Neutrophil (primary cell): ENCODE measurements at regions not wholly inside any gene's neighbourhood (a gene's known extent, or its start where the extent isn't known, plus 50 kb on each side); places are given as distances from the start of the nearest gene placed in this dataset.

Experiments
- H3K27ac ChIP-seq: fragments of 200-600 bp; sonication (generic); 2 replicates; pipeline ENCODE4 v1.5.1; 2016; ENCODE audit warnings: mild to moderate bottlenecking, moderate library complexity
- H3K27me3 ChIP-seq: fragments of 200-600 bp; sonication (generic); 2 replicates; pipeline ENCODE4 v1.6.0; 2016; ENCODE audit warnings: mild to moderate bottlenecking
- H3K36me3 ChIP-seq: fragments of 200-600 bp; sonication (generic); 2 replicates; pipeline ENCODE4 v1.5.1; 2017
- H3K4me1 ChIP-seq, 2 experiments: fragments of 200-600 bp in 1 of 2; sonication (generic) in 1 of 2; 1 replicate in 1 of 2; 2 replicates in 1 of 2; pipeline versions ENCODE4 v1.5.1 to v1.6.1; 2013 to 2016; ENCODE audit warnings: low read depth in 1 of 2, low read length in 1 of 2, mild to moderate bottlenecking in 1 of 2, moderate library complexity in 1 of 2; ENCODE audit not compliant: control insufficient read depth in 1 of 2, insufficient read depth in 1 of 2
- H3K4me3 ChIP-seq, 2 experiments: fragments of 200-600 bp in 1 of 2; sonication (generic) in 1 of 2; 1 replicate in 1 of 2; 2 replicates in 1 of 2; pipeline ENCODE4 v1.5.1; 2013 to 2016; ENCODE audit warnings: low read depth in 1 of 2, low read length in 1 of 2, mild to moderate bottlenecking in 1 of 2, moderate library complexity in 1 of 2
- H3K9me3 ChIP-seq: fragments of 200-600 bp; sonication (generic); 2 replicates; pipeline ENCODE4 v1.5.1; 2016
- TF ChIP-seq, protein P1 (sequence below): fragments of 200-600 bp; sonication (generic); IDR thresholded peaks from 2 replicates; pipeline ENCODE4 v1.5.1; 2016; ENCODE audit warnings: antibody characterized with exemption

DNA sequence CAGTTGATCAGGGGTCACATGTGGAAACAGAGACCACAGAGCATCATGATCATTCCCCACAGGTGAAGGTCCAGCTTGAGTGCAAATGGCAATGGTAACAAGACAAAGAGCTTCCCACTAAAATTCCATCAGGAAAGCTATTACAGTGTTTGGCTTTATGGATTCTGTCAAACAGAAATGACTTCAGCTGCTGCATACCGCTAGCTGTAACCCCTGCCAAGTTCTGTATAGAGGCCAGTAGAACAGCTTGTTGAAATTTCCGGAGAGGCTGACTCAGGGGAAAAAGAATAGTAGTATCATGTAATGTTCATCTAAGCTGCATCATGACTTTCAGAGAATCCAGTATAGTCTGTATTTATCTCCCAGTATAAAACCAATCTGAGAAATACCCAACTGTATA, 1704.7 kb downstream of the SLITRK5 start:
- Histone ChIP-seq H3K27me3 (no peaks in the 10 kb centered on the region), H3K36me3 (no peaks in the 10 kb centered on the region), H3K4me1 (no peaks in the 10 kb centered on the region), H3K27ac (no peak overlapping the region), H3K9me3 (no peaks in the 10 kb centered on the region), H3K4me3 (no peak overlapping the region)
- TF ChIP-seq, protein P1, sequence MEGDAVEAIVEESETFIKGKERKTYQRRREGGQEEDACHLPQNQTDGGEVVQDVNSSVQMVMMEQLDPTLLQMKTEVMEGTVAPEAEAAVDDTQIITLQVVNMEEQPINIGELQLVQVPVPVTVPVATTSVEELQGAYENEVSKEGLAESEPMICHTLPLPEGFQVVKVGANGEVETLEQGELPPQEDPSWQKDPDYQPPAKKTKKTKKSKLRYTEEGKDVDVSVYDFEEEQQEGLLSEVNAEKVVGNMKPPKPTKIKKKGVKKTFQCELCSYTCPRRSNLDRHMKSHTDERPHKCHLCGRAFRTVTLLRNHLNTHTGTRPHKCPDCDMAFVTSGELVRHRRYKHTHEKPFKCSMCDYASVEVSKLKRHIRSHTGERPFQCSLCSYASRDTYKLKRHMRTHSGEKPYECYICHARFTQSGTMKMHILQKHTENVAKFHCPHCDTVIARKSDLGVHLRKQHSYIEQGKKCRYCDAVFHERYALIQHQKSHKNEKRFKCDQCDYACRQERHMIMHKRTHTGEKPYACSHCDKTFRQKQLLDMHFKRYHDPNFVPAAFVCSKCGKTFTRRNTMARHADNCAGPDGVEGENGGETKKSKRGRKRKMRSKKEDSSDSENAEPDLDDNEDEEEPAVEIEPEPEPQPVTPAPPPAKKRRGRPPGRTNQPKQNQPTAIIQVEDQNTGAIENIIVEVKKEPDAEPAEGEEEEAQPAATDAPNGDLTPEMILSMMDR = no peak

DNA sequence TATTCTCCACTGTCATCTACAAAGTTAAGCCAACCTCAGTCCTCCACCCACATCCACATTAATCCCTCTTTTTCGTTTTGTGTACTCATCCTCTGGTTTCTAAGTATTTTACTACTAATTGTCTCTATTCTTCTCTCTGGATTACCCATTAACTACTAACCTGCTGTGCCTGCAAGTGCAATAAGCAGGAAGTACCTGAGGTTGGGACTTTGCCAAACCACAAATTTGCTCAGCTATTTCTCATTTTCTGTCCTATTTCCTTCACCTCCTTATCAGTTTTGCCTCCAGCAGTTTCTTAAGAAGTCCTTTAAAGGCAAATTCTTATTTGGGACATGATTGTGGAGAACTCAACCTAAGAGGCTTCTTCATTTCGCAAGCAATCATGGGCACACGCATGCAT, 1708.9 kb downstream of the SLITRK5 start:
- TF ChIP-seq, protein P1 = no peak

DNA sequence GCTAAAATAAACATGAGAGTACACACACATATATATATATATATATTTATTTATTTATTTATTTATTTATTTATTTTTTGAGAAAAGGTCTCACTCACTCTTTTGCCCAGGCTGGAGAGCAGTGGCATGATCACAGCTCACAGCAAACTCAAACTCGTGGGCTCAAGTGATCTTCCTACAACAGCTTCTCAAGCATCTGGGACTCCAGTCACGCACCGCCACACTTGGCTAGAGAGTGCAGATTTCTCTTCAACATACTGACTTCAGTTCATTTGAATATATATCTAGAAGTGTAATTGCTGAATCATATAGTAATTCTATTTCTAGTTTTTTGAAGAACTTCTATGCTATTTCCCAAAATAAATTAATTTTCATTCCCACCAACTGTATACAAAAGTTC, 1711.8 kb downstream of the SLITRK5 start:
- TF ChIP-seq, protein P1 = no peak
- H3K9me3 ChIP-seq = no peaks in the 10 kb centered on the region
- H3K36me3 ChIP-seq = no peaks in the 10 kb centered on the region
- H3K4me1 ChIP-seq = no peaks in the 10 kb centered on the region
- no peak overlapping the region for H3K27ac ChIP-seq
- no peaks in the 10 kb centered on the region for H3K27me3 ChIP-seq
- no peak overlapping the region for H3K4me3 ChIP-seq

More for the DNA sequence above, 1708.9 kb downstream of the SLITRK5 start:
- no peaks in the 10 kb centered on the region for H3K4me1 ChIP-seq
- H3K9me3 ChIP-seq = no peaks in the 10 kb centered on the region
- H3K27me3 ChIP-seq = no peaks in the 10 kb centered on the region
- no peak overlapping the region for H3K4me3 ChIP-seq
- no peaks in the 10 kb centered on the region for H3K36me3 ChIP-seq
- no peak overlapping the region for H3K27ac ChIP-seq

DNA sequence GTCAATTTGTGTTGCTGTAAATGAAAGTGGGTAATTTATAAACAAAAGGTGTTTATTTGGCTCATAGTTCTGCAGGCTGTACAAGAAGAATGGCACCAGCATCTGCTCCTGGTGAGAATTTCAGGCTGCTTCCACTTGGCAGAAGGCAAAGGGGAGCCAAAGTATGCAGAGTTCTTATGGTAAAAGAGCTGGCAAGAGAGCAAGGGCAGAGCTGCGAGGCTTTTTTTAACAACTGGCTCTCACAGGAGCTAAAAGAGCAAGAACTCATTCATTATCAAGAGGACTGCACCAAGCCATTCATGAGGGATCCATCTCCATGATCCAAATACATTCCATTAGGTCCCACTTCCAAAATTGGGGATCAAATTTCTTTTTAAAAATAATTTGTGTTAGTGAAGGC, 1712.7 kb downstream of the SLITRK5 start:
- no peaks in the 10 kb centered on the region for H3K4me1 ChIP-seq
- no peaks in the 10 kb centered on the region for H3K9me3 ChIP-seq
- no peak overlapping the region for H3K27ac ChIP-seq
- no peak overlapping the region for H3K4me3 ChIP-seq
- TF ChIP-seq, protein P1 = no peak
- H3K27me3 ChIP-seq = no peaks in the 10 kb centered on the region
- no peaks in the 10 kb centered on the region for H3K36me3 ChIP-seq

DNA sequence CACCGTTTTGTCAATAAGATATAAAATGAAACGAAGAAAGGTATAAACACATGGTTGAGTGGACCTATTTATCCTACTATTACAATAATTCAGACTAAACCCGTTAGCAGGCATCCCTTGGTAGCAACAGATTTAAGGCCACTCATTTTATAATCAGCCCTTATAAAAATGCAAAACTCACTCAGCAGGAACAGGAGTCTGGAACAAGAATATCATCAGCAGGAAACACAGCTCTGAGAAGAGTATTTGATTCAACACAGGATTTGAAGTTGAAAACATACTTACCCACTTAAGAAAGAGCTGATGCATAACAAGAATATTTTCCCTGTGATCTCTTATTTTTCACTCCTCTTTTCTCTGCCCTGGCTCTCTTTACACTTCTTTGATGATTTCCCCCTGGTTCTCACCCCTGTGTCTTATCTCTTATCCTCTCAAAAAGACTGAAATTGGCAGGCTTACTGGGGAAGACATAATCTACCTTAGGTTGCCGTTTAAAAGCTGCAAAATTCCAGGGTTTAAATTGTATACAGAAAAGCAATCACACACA, 1722.7 kb downstream of the SLITRK5 start:
- Histone ChIP-seq H3K4me3 (no peak overlapping the region), H3K27ac (no peak overlapping the region), H3K4me1 (no peaks in the 10 kb centered on the region), H3K36me3 (no peaks in the 10 kb centered on the region), H3K9me3 (no peaks in the 10 kb centered on the region), H3K27me3 (no peaks in the 10 kb centered on the region)
- TF ChIP-seq, protein P1 = no peak

DNA sequence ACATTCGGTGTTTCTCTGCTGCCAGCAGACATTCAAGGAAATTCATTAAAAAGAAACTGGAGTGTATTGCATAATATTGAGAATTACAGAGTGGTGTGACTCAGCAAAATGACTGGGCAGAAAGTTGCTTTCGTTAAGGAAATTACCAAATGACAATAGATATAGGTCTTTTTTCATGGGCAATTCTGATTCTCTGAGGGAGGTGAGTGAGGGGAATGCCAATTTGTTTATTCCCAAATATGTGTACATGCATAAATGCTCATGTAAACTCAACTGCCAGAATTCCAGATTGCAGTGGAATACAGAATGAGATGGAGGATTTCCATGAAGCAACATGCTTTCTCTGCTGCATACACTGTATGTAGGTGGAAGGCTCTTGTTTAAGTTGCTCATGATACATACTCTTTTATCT, 1730.1 kb downstream of the SLITRK5 start:
- Histone ChIP-seq H3K27me3 (no peaks in the 10 kb centered on the region), H3K36me3 (no peaks in the 10 kb centered on the region), H3K9me3 (no peaks in the 10 kb centered on the region), H3K4me3 (no peak overlapping the region), H3K27ac (no peak overlapping the region), H3K4me1 (no peaks in the 10 kb centered on the region)
- TF ChIP-seq, protein P1 = no peak
